ENCODE measurements at regions not wholly inside any gene's neighbourhood (a gene's known extent, or its start where the extent isn't known, plus 50 kb on each side); places are given as distances from the start of the nearest gene placed in this dataset.
"Not testable (repeated sequence)": the region's sequence is repeated elsewhere in the genome, so short reads cannot be mapped to it uniquely, and the experiment has no call there.

DNA sequence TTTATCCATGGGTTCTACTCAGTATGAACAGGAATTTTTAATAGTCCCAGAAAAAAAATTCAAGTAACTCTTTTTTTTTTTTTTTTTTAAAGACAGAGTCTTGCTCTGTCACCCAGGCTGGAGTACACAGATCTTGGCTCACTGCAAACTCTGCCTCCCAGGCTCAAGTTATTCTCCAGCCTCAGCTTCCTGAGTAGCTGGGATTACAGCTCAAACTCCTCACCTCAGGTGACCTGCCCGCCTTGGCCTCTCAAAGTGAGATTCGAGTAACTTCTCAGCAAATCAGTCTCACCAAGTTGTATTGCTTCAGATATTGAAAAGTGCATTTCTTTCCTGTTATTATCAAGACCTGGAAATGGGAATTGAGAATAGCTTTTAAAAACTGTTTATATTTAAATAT, 281.2 kb upstream of the MINDY3 start:
- no peak for DNase-seq
- no peak for TF ChIP-seq POLR2A (IDR thresholded peaks at IDR 0.05)
- TF ChIP-seq, protein P1, sequence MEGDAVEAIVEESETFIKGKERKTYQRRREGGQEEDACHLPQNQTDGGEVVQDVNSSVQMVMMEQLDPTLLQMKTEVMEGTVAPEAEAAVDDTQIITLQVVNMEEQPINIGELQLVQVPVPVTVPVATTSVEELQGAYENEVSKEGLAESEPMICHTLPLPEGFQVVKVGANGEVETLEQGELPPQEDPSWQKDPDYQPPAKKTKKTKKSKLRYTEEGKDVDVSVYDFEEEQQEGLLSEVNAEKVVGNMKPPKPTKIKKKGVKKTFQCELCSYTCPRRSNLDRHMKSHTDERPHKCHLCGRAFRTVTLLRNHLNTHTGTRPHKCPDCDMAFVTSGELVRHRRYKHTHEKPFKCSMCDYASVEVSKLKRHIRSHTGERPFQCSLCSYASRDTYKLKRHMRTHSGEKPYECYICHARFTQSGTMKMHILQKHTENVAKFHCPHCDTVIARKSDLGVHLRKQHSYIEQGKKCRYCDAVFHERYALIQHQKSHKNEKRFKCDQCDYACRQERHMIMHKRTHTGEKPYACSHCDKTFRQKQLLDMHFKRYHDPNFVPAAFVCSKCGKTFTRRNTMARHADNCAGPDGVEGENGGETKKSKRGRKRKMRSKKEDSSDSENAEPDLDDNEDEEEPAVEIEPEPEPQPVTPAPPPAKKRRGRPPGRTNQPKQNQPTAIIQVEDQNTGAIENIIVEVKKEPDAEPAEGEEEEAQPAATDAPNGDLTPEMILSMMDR (IDR thresholded peaks at IDR 0.05): no peak
- H3K36me3 ChIP-seq: no peaks in the 10 kb centered on the region
- no peaks in the 10 kb centered on the region for H3K9me3 ChIP-seq
- H3K27me3 ChIP-seq: no peaks in the 10 kb centered on the region
- WGBS (ENCODE audit: insufficient coverage, low coverage, low lambda C conversion rate, missing lambda C conversion rate): 63% methylated on average over 2 of the region's 2 CpGs
- ATAC-seq: no peak
- intact Hi-C loops (cut with DNase I): no loop called here
- H3K4me1 ChIP-seq: no peaks in the 10 kb centered on the region
- H3K4me3 ChIP-seq: no peak overlapping the region
- H3K27ac ChIP-seq: no peak overlapping the region

DNA sequence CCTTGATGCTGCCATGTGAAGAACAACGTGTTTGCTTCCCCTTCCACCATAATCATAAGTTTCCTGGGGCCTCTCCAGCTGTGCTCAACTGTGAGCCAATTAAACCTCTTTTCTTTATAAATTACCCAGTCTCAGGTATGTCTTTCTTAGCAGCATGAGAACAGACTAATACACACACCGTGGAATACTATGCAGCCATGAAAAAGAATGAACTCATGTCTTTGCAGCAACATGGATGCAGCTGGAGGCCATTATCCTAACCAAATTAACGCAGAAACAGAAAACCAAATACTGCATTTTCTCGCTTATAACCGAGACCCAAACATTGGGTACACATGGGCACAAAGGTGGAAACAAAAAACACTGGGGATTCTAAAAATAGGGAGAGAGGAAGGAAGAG, 286.7 kb upstream of the MINDY3 start:
- Histone ChIP-seq H3K4me3 (no peak overlapping the region), H3K9me3 (peaks cover 0 to 3% (median 0%) of the 10 kb centered on the region in 4 donors), H3K27me3 (no peaks in the 10 kb centered on the region), H3K4me1 (no peaks in the 10 kb centered on the region), H3K27ac (no peak overlapping the region), H3K36me3 (no peaks in the 10 kb centered on the region)
- intact Hi-C loops (cut with DNase I): no loop called here
- DNase-seq (no peak), ATAC-seq (no peak)
- WGBS (ENCODE audit: insufficient coverage, low coverage, low lambda C conversion rate, missing lambda C conversion rate): 46% methylated on average over 5 of the region's 5 CpGs
- TF ChIP-seq, protein P1 (IDR thresholded peaks at IDR 0.05): no peak
- TF ChIP-seq POLR2A (IDR thresholded peaks at IDR 0.05): no peak

DNA sequence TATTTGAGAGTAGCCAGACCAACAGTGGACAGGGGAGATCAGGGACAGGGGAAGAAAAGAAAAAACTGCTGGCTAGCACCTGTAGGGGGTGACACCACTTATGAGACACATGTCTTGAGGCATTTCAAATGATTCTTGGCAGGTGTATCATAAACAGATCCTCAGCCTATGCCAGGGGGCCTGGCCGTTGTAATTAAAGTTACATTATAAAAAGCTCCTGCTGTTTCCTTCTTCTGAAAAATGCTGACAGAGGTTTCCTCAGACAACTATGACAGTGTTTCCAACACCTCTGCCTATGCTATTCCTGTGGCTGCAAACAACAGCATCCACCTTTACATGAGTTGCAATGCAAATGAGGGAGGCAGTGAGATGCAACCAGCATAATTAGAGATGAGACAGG, 281.0 kb upstream of the PTER start:
- Histone ChIP-seq H3K4me3 (no peak overlapping the region), H3K4me1 (no peaks in the 10 kb centered on the region), H3K27me3 (no peaks in the 10 kb centered on the region), H3K27ac (no peak overlapping the region), H3K9me3 (peaks cover 0 to 2% (median 0%) of the 10 kb centered on the region in 4 donors), H3K36me3 (no peaks in the 10 kb centered on the region)
- DNase-seq (no peak), ATAC-seq (no peak)
- TF ChIP-seq, protein P1 (IDR thresholded peaks at IDR 0.05): no peak
- TF ChIP-seq POLR2A (IDR thresholded peaks at IDR 0.05): no peak
- WGBS (ENCODE audit: insufficient coverage, low coverage, low lambda C conversion rate, missing lambda C conversion rate): 36% methylated on average over 1 of the region's 1 CpG
- intact Hi-C loops (cut with DNase I): no loop called here

DNA sequence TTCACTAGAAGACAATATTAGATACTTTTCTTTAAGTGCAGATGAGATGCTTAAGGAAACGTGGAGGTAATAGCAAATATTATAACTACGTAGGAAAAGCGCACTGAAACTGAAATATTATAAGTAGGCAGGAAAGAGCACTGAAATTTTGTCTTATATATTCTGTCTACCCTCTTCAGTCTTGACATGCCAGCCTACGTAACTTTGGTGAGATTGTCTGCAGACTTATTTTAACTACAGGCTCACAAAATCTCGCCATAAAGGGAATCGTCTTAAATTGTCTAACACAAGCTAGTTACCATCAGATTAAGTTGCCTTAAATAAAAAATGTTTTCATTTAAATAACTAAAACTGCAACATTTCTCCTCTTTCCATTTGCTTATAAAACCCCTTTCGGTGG, 280.1 kb upstream of the PTER start:
- ATAC-seq: no peak
- WGBS (ENCODE audit: insufficient coverage, low coverage, low lambda C conversion rate, missing lambda C conversion rate): 54% methylated on average over 7 of the region's 7 CpGs

DNA sequence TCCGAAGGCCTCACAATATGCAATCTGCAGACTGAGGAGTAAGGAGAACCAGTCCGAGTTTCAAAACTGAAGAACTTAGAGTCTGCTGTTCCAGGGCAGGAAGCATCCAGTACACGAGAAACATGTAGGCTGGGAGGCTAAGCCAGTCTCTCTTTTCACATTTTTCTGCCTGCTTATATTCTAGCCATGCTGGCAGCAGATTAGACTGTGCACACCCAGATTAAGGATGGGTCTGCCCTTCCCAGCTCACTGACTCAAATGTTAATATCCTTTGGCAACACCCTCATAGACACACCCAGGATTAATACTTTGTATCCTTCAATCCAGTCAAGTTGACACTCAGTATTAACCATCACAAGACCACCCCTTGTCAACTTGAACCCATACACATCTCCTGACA, 271.7 kb upstream of the PTER start:
- ATAC-seq: not testable (repeated sequence)
- 43% methylated on average over 3 of the region's 3 CpGs for WGBS (ENCODE audit: insufficient coverage, low coverage, low lambda C conversion rate, missing lambda C conversion rate)

More for the DNA sequence above, 280.1 kb upstream of the PTER start:
- no peaks in the 10 kb centered on the region for H3K9me3 ChIP-seq
- H3K4me1 ChIP-seq: no peaks in the 10 kb centered on the region
- no peaks in the 10 kb centered on the region for H3K27me3 ChIP-seq
- H3K36me3 ChIP-seq: no peaks in the 10 kb centered on the region
- no peak for DNase-seq
- H3K27ac ChIP-seq: no peak overlapping the region
- no peak for TF ChIP-seq POLR2A (IDR thresholded peaks at IDR 0.05)
- TF ChIP-seq, protein P1 (IDR thresholded peaks at IDR 0.05): no peak
- H3K4me3 ChIP-seq: no peak overlapping the region
- intact Hi-C loops (cut with DNase I): no loop called here

More for the DNA sequence above, 271.7 kb upstream of the PTER start:
- H3K27ac ChIP-seq; H3K4me1 ChIP-seq; DNase-seq; H3K27me3 ChIP-seq; H3K9me3 ChIP-seq; H3K4me3 ChIP-seq; intact Hi-C loops (cut with DNase I); H3K36me3 ChIP-seq: not testable (repeated sequence)
